Lower lobe of right lung (tissue), 2 donors: ENCODE measurements at regions not wholly inside any gene's neighbourhood (a gene's known extent, or its start where the extent isn't known, plus 50 kb on each side); places are given as distances from the start of the nearest gene placed in this dataset.

Source experiments
- ATAC-seq, 2 donors: fragments of 200-7000 bp; cut with Tn5 transposase; one replicate each; pipeline ENCODE4 v1.9.1; 2020 to 2022; ENCODE audit warnings: mild to moderate bottlenecking in 2 of 2, moderate library complexity in 2 of 2
- DNase-seq: peaks from one replicate; pipeline ENCODE4 v3.0.0-alpha.2; 2020
- H3K27ac ChIP-seq: fragments of 200-600 bp; one replicate; pipeline ENCODE4 v1.8.0; 2022
- H3K27me3 ChIP-seq: fragments of 200-600 bp; one replicate; pipeline ENCODE4 v1.8.0; 2022; ENCODE audit warnings: low read depth
- H3K36me3 ChIP-seq: fragments of 200-600 bp; one replicate; pipeline ENCODE4 v1.8.0; 2022; ENCODE audit warnings: mild to moderate bottlenecking
- H3K4me1 ChIP-seq: fragments of 200-600 bp; one replicate; pipeline ENCODE4 v1.8.0; 2022
- H3K4me3 ChIP-seq: fragments of 200-600 bp; one replicate; pipeline ENCODE4 v1.8.0; 2022; ENCODE audit warnings: mild to moderate bottlenecking
- H3K9me3 ChIP-seq: fragments of 200-600 bp; one replicate; pipeline ENCODE4 v1.8.0; 2022
- intact Hi-C: fragments of 100-400 bp; cut with DNase I; formaldehyde crosslinking; loops from one replicate; pipeline ENCODE4 v1.11.0; 2022
- TF ChIP-seq, protein P1 (sequence below): fragments of 200-600 bp; IDR thresholded peaks from one replicate; pipeline ENCODE4 v1.8.0; 2022; ENCODE audit warnings: antibody characterized with exemption, mild to moderate bottlenecking
- donor health status: DM: no; HTN: yes; CAD: no; lungs with severe emphysema.

DNA sequence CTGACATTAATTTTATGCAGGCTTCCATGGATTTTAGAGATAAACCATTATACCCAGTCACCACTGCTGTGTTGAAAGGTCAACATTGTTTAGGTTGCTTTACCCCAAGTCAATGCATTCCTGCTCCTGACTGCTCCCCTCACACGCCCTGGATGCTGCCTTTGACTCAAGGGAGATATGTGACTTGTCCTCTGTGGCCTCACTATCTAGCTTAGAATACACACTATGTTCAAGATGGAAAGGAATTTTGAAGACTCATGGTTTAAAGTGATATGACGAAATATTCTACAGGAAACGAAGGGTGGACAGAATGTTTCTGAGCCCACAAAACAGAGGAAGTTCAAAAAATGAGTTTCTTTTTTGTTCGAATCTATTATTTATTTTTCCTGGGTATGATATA lies 170.4 kb upstream of the NR5A2 start:
- H3K27ac ChIP-seq = peak overlapping the region; percentile 62
- no peaks in the 10 kb centered on the region for H3K9me3 ChIP-seq
- peak; percentile 35 to 39 for ATAC-seq

DNA sequence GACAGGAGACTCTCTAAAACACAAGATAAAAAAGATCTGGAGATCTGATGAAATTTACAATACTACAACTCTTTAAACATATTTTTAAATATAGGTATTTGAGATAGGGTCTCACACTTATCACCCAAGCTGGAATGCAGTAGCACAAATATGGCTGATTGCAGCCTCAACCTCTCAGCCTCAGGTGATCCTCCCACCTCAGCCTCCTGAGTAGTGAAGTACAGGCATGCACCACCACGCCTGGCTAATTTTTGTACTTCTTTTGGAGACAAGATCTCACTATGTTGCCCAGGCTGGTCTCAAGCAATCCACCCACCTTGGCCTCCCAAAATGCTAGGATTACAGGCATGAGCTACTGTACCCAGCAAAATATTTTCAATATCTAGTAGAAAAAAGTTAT lies 170.0 kb upstream of the NR5A2 start:
- peaks cover 5% of the 10 kb centered on the region for H3K4me1 ChIP-seq
- TF ChIP-seq, protein P1, sequence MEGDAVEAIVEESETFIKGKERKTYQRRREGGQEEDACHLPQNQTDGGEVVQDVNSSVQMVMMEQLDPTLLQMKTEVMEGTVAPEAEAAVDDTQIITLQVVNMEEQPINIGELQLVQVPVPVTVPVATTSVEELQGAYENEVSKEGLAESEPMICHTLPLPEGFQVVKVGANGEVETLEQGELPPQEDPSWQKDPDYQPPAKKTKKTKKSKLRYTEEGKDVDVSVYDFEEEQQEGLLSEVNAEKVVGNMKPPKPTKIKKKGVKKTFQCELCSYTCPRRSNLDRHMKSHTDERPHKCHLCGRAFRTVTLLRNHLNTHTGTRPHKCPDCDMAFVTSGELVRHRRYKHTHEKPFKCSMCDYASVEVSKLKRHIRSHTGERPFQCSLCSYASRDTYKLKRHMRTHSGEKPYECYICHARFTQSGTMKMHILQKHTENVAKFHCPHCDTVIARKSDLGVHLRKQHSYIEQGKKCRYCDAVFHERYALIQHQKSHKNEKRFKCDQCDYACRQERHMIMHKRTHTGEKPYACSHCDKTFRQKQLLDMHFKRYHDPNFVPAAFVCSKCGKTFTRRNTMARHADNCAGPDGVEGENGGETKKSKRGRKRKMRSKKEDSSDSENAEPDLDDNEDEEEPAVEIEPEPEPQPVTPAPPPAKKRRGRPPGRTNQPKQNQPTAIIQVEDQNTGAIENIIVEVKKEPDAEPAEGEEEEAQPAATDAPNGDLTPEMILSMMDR = no peak
- no peaks in the 10 kb centered on the region for H3K27me3 ChIP-seq
- H3K4me3 ChIP-seq = no peak overlapping the region
- no peak for DNase-seq
- H3K27ac ChIP-seq = peak overlapping the region; percentile 62
- no peaks in the 10 kb centered on the region for H3K36me3 ChIP-seq
- intact Hi-C loops = no loop called here
- H3K9me3 ChIP-seq = no peaks in the 10 kb centered on the region
- no peak for ATAC-seq

More for the DNA sequence above, 170.4 kb upstream of the NR5A2 start:
- Histone ChIP-seq H3K4me3 (no peak overlapping the region), H3K36me3 (no peaks in the 10 kb centered on the region), H3K4me1 (peaks cover 5% of the 10 kb centered on the region), H3K27me3 (no peaks in the 10 kb centered on the region)
- intact Hi-C loops = no loop called here
- TF ChIP-seq, protein P1 = no peak
- DNase-seq = no peak

GRCh38 chr1:199858171-199858570 lies 169.3 kb upstream of the NR5A2 start:
- Histone ChIP-seq H3K4me1 (peaks cover 5% of the 10 kb centered on the region), H3K4me3 (no peak overlapping the region), H3K27ac (no peak overlapping the region), H3K27me3 (no peaks in the 10 kb centered on the region), H3K36me3 (no peaks in the 10 kb centered on the region), H3K9me3 (no peaks in the 10 kb centered on the region)
- intact Hi-C loops = no loop called here
- ATAC-seq = no peak
- DNase-seq = no peak
- TF ChIP-seq, protein P1 = no peak

GRCh38 chr1:199858856-199859255 lies 168.7 kb upstream of the NR5A2 start:
- intact Hi-C loops = no loop called here
- no peaks in the 10 kb centered on the region for H3K36me3 ChIP-seq
- H3K9me3 ChIP-seq = no peaks in the 10 kb centered on the region
- H3K27me3 ChIP-seq = no peaks in the 10 kb centered on the region
- ATAC-seq (no peak), DNase-seq (no peak)
- TF ChIP-seq, protein P1 = no peak
- H3K4me3 ChIP-seq = no peak overlapping the region
- peak overlapping the region; percentile 46 for H3K27ac ChIP-seq
- peaks cover 5% of the 10 kb centered on the region for H3K4me1 ChIP-seq

- H3K27ac ChIP-seq = no peak overlapping the region
Measured at GRCh38 chr1:199859491-199859933, 168.0 kb upstream of the NR5A2 start.

More at GRCh38 chr1:199859491-199859933, 168.0 kb upstream of the NR5A2 start:
- TF ChIP-seq, protein P1 = no peak
- no peaks in the 10 kb centered on the region for H3K36me3 ChIP-seq
- no peaks in the 10 kb centered on the region for H3K27me3 ChIP-seq
- no peak for DNase-seq
- no peak overlapping the region for H3K4me3 ChIP-seq
- no peaks in the 10 kb centered on the region for H3K9me3 ChIP-seq
- H3K4me1 ChIP-seq = peaks cover 5% of the 10 kb centered on the region
- intact Hi-C loops = no loop called here
- ATAC-seq = peak; percentile 73 to 75
